Parathyroid adenoma (tissue), 2 donors: ENCODE measurements at regions not wholly inside any gene's neighbourhood (a gene's known extent, or its start where the extent isn't known, plus 50 kb on each side); places are given as distances from the start of the nearest gene placed in this dataset.

Experiments used
- H2AFZ ChIP-seq: fragments of 300-600 bp; sonication (generic); one replicate; pipeline ENCODE4 v1.7.0; 2017; ENCODE audit warnings: antibody characterized with exemption, mild to moderate bottlenecking
- H3K27ac ChIP-seq: fragments of 300-600 bp; sonication (generic); one replicate; pipeline ENCODE4 v1.7.0; 2017
- H3K27me3 ChIP-seq: fragments of 300-600 bp; sonication (generic); one replicate; pipeline ENCODE4 v1.7.0; 2017; ENCODE audit warnings: low read length; ENCODE audit not compliant: control insufficient read depth, insufficient read depth
- H3K36me3 ChIP-seq: fragments of 300-600 bp; sonication (generic); one replicate; pipeline ENCODE4 v1.7.0; 2017; ENCODE audit warnings: low read length; ENCODE audit not compliant: control insufficient read depth, insufficient read depth
- H3K4me1 ChIP-seq: fragments of 300-600 bp; sonication (generic); one replicate; pipeline ENCODE4 v1.7.0; 2017; ENCODE audit warnings: control low read depth
- H3K4me2 ChIP-seq: fragments of 300-600 bp; sonication (generic); one replicate; pipeline ENCODE4 v1.7.0; 2017; ENCODE audit warnings: low read length
- H3K4me3 ChIP-seq: fragments of 300-600 bp; sonication (generic); one replicate; pipeline ENCODE4 v1.7.0; 2017; ENCODE audit warnings: low read depth, low read length
- H3K79me2 ChIP-seq: fragments of 300-600 bp; sonication (generic); one replicate; pipeline ENCODE4 v1.7.0; 2017; ENCODE audit warnings: control low read depth
- H3K9ac ChIP-seq: fragments of 300-600 bp; sonication (generic); one replicate; pipeline ENCODE4 v1.7.0; 2017; ENCODE audit warnings: mild to moderate bottlenecking
- H3K9me3 ChIP-seq: fragments of 300-600 bp; sonication (generic); one replicate; pipeline ENCODE4 v1.7.0; 2017; ENCODE audit warnings: low read length; ENCODE audit not compliant: control insufficient read depth
- TF ChIP-seq, protein P1 (sequence below): fragments of 300-600 bp; sonication (generic); IDR thresholded peaks from one replicate; pipeline ENCODE4 v1.7.0; 2017; ENCODE audit warnings: antibody characterized with exemption, mild to moderate bottlenecking
- donor health status: primary hyperparathyroidism.

DNA sequence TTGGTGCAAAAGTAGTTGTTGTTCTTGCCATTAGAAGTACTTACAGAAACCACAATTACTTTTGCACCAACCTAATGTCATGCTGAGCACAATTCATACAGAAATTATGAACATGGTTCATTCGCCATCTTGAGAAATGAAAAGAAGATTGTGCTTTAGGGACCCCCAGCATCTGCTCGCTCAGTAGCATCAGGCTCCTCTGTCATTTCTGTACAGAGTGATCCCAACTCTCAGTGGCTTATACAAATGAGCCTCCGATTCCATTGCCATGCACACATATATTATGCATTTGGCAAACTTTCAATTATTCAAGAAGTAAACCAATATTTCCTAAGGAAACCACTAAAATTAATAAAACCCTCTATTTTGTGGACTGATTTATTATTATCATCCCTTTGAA lies 266.2 kb downstream of the MED10 start:
- Histone ChIP-seq H2AFZ (no peak overlapping the region), H3K4me2 (no peak overlapping the region), H3K9ac (no peak overlapping the region), H3K9me3 (no peaks in the 10 kb centered on the region), H3K36me3 (no peaks in the 10 kb centered on the region), H3K4me3 (no peak overlapping the region), H3K27me3 (no peaks in the 10 kb centered on the region), H3K27ac (no peak overlapping the region), H3K4me1 (no peaks in the 10 kb centered on the region), H3K79me2 (no peaks in the 10 kb centered on the region)
- TF ChIP-seq, protein P1, sequence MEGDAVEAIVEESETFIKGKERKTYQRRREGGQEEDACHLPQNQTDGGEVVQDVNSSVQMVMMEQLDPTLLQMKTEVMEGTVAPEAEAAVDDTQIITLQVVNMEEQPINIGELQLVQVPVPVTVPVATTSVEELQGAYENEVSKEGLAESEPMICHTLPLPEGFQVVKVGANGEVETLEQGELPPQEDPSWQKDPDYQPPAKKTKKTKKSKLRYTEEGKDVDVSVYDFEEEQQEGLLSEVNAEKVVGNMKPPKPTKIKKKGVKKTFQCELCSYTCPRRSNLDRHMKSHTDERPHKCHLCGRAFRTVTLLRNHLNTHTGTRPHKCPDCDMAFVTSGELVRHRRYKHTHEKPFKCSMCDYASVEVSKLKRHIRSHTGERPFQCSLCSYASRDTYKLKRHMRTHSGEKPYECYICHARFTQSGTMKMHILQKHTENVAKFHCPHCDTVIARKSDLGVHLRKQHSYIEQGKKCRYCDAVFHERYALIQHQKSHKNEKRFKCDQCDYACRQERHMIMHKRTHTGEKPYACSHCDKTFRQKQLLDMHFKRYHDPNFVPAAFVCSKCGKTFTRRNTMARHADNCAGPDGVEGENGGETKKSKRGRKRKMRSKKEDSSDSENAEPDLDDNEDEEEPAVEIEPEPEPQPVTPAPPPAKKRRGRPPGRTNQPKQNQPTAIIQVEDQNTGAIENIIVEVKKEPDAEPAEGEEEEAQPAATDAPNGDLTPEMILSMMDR: no peak

DNA sequence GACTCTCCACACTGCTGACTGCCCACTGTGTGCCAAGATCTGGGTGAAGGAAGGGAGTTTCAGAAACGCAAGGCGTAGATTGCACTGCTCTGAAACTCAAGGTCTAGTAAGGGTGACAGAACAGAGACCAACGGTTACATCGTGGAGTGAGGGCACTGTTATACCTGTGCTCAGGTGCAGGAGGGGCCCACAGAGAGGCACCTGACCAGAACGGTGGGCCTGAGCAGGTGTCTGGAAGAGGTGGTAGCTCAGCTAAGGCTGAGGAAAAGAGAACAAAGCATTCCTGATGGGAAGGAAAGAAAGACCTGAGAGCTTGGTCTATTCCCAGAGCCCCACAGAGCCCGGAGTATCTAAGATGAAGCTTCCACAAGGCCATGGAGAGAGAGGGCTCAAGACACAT lies 267.2 kb downstream of the MED10 start:
- H3K4me3 ChIP-seq: no peak overlapping the region
- TF ChIP-seq, protein P1: no peak
- no peak overlapping the region for H2AFZ ChIP-seq
- no peak overlapping the region for H3K4me2 ChIP-seq
- no peaks in the 10 kb centered on the region for H3K4me1 ChIP-seq
- H3K9me3 ChIP-seq: no peaks in the 10 kb centered on the region
- no peaks in the 10 kb centered on the region for H3K79me2 ChIP-seq
- H3K27me3 ChIP-seq: no peaks in the 10 kb centered on the region
- no peaks in the 10 kb centered on the region for H3K36me3 ChIP-seq
- no peak overlapping the region for H3K9ac ChIP-seq
- no peak overlapping the region for H3K27ac ChIP-seq

DNA sequence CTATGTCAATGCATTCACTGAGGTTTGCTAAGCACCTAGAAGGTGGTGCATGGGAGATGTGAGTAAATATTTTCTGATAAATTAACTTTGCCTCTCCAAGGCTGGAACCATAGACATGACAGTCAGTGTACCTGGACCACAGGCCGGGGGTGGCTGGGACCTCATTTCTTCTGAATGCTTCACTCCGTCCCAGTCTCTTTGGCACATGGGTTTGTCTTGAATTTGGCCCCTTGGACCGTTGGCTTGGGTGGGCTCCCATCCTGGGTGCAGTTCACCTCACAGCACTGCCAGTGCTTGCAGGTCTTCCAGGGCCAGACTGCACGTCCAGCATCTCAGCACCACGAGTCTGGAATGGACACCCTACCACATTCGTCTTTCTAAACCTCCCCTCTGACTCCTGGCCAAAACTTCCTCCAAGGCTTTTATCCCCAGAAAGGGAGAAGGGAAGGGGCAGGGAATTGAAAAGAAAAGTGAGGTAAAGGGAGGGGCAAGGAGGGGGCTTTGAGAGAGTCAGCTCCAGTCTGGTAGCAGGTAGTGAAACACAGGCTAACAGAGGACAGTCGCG lies 267.8 kb downstream of the MED10 start:
- TF ChIP-seq, protein P1: no peak

DNA sequence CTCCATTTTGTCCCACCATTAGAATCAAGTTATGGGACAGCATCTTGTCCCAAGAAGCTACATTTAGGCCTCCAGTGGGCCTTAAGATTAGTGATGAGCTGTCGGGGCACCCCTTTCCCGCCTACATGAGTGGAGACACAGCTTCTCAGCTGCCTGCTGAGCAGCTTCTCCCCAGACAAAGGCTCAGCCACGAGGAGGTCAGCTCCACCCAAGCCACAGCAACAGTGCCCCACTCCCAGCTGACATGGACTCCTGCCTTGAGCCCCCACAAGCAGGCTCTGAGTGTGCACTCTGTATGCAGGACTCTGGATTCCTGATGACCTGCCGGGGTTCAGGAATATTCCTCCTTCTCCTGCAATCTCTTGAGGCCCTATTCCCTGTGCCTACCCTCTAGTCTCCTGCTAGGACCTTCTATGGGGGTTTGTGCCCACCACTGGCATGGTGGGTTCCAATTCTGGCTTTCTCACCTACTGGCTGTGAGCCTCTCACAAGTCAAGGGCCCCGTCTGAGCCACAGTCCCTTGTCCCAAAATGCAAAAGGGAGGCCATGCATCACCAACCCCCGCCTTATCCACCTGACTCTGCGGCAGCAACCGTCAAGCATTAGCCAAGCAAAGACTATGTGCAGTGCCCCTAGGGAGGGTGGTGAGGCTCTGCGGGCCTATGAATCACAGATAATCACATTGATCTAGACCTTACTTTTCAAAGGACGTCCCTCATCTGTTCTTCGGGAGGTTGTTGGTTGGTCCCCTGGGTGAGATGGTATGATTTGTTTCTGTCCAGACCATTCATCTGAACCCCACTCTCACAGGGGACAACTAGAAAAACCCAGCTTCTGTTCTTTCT lies 269.1 kb downstream of the MED10 start:
- no peak overlapping the region for H2AFZ ChIP-seq
- TF ChIP-seq, protein P1: no peak
- no peak overlapping the region for H3K27ac ChIP-seq
- no peaks in the 10 kb centered on the region for H3K9me3 ChIP-seq
- no peak overlapping the region for H3K4me2 ChIP-seq
- H3K79me2 ChIP-seq: no peaks in the 10 kb centered on the region
- H3K9ac ChIP-seq: no peak overlapping the region
- H3K36me3 ChIP-seq: no peaks in the 10 kb centered on the region
- H3K4me3 ChIP-seq: no peak overlapping the region
- no peaks in the 10 kb centered on the region for H3K27me3 ChIP-seq
- H3K4me1 ChIP-seq: no peaks in the 10 kb centered on the region

More for the DNA sequence above, 267.8 kb downstream of the MED10 start:
- Histone ChIP-seq H3K4me1 (no peaks in the 10 kb centered on the region), H3K9me3 (no peaks in the 10 kb centered on the region), H3K36me3 (no peaks in the 10 kb centered on the region), H3K4me2 (no peak overlapping the region), H3K27me3 (no peaks in the 10 kb centered on the region), H3K4me3 (no peak overlapping the region), H2AFZ (no peak overlapping the region), H3K9ac (no peak overlapping the region), H3K27ac (no peak overlapping the region), H3K79me2 (no peaks in the 10 kb centered on the region)

DNA sequence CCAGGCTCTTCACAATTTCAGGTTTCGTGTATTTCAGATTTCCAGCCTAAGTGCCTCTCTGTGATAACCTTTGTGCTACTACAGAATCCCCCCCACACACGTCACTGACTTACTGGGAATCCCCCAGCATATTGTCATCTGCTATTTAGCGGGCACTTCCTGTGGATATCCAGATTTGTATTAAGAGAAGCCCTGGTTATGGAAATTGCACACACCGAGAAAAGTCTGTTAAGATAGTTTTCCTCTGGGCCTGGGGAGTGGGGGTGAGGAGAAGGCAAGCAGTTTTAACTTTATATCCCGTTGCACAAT lies 269.9 kb downstream of the MED10 start:
- H3K9me3 ChIP-seq: no peaks in the 10 kb centered on the region
- no peaks in the 10 kb centered on the region for H3K79me2 ChIP-seq
- H3K36me3 ChIP-seq: no peaks in the 10 kb centered on the region
- H3K4me3 ChIP-seq: no peak overlapping the region
- no peak overlapping the region for H3K4me2 ChIP-seq
- H3K9ac ChIP-seq: no peak overlapping the region
- H3K4me1 ChIP-seq: no peaks in the 10 kb centered on the region
- H3K27me3 ChIP-seq: no peaks in the 10 kb centered on the region
- H2AFZ ChIP-seq: no peak overlapping the region
- H3K27ac ChIP-seq: no peak overlapping the region
- TF ChIP-seq, protein P1: no peak
